Stimulated activated naive B cell treated with anti-CD40 and anti-IgM and Interleukin-4, amounts not matched to agents 10 μg/mL and 1 μg/mL and 100 μg/mL, for 72 hours (primary cell): ENCODE measurements at regions not wholly inside any gene's neighbourhood (a gene's known extent, or its start where the extent isn't known, plus 50 kb on each side); places are given as distances from the start of the nearest gene placed in this dataset.
"Not testable (repeated sequence)": the region's sequence is repeated elsewhere in the genome, so short reads cannot be mapped to it uniquely, and the experiment has no call there.

Source experiments
- ATAC-seq, 2 donors: fragments of 150-1000 bp; cut with Tn5 transposase; replicated peaks; 2 replicates each; pipeline ENCODE4 v1.10.0; 2021; ENCODE audit warnings: moderate library complexity in 1 of 2
- DNase-seq: peaks from one replicate; pipeline ENCODE4 v3.0.0; 2021
- H3K27ac Mint-ChIP-seq: one replicate; pipeline ENCODE4 v1.8.0; 2022; ENCODE audit warnings: mild to moderate bottlenecking, mixed read lengths
- H3K27me3 Mint-ChIP-seq, 2 donors: one replicate each; pipeline ENCODE4 v1.8.0; 2022; ENCODE audit warnings: mixed read lengths in 2 of 2
- H3K36me3 Mint-ChIP-seq, 2 donors: one replicate each; pipeline ENCODE4 v1.8.0; 2022; ENCODE audit warnings: mixed read lengths in 2 of 2, mild to moderate bottlenecking in 1 of 2
- H3K4me1 Mint-ChIP-seq, 2 donors: one replicate each; pipeline ENCODE4 v1.8.0; 2022; ENCODE audit warnings: mixed read lengths in 2 of 2, mild to moderate bottlenecking in 1 of 2
- H3K4me3 Mint-ChIP-seq, 2 donors: one replicate each; pipeline ENCODE4 v1.8.0; 2022; ENCODE audit warnings: mild to moderate bottlenecking in 2 of 2, mixed read lengths in 2 of 2, moderate library complexity in 1 of 2
- H3K9me3 Mint-ChIP-seq, 2 donors: one replicate each; pipeline ENCODE4 v1.8.0; 2022; ENCODE audit warnings: mixed read lengths in 2 of 2, mild to moderate bottlenecking in 1 of 2

GRCh38 chr6:159572439-159573110, 120.5 kb downstream of the SOD2 start:
- Mint-ChIP-seq H3K9me3 (peaks cover 13 to 20% of the 10 kb centered on the region in 2 donors), H3K27me3 (peaks cover 16 to 32% of the 10 kb centered on the region in 2 donors), H3K4me3 (no peak overlapping the region), H3K4me1 (no peaks in the 10 kb centered on the region), H3K27ac (peak overlapping the region; percentile 38), H3K36me3 (peaks cover 7 to 13% of the 10 kb centered on the region in 2 donors)
- DNase-seq (no peak), ATAC-seq (no peak)

GRCh38 chr6:159565181-159565710, 127.8 kb downstream of the SOD2 start:
- DNase-seq (no peak), ATAC-seq (no peak)
- peaks cover 12 to 13% of the 10 kb centered on the region in 2 donors for H3K9me3 Mint-ChIP-seq
- H3K27ac Mint-ChIP-seq: no peak overlapping the region
- H3K4me1 Mint-ChIP-seq: no peaks in the 10 kb centered on the region
- H3K27me3 Mint-ChIP-seq: peaks cover 0 to 15% of the 10 kb centered on the region in 2 donors
- H3K4me3 Mint-ChIP-seq: no peak overlapping the region
- H3K36me3 Mint-ChIP-seq: peaks cover 4 to 6% of the 10 kb centered on the region in 2 donors

- H3K27me3 Mint-ChIP-seq: peaks cover 0 to 10% of the 10 kb centered on the region in 2 donors
- H3K4me1 Mint-ChIP-seq: no peaks in the 10 kb centered on the region
- H3K9me3 Mint-ChIP-seq: peaks cover 4 to 6% of the 10 kb centered on the region in 2 donors
- DNase-seq: no peak
- no peaks in the 10 kb centered on the region for H3K36me3 Mint-ChIP-seq
- H3K27ac Mint-ChIP-seq: no peak overlapping the region
- ATAC-seq: no peak
- H3K4me3 Mint-ChIP-seq: no peak overlapping the region
Observed at GRCh38 chr6:159564456-159564855, 128.6 kb downstream of the SOD2 start.

- H3K36me3 Mint-ChIP-seq: no peaks in the 10 kb centered on the region
- peaks cover 13 to 15% of the 10 kb centered on the region in 2 donors for H3K27me3 Mint-ChIP-seq
- H3K4me1 Mint-ChIP-seq: no peaks in the 10 kb centered on the region
- no peak overlapping the region for H3K4me3 Mint-ChIP-seq
- H3K27ac Mint-ChIP-seq: no peak overlapping the region
- peaks cover 2 to 3% of the 10 kb centered on the region in 2 donors for H3K9me3 Mint-ChIP-seq
- ATAC-seq (no peak), DNase-seq (no peak)
Observed at GRCh38 chr6:159557031-159557430, 136.0 kb downstream of the SOD2 start.

- no peak overlapping the region for H3K4me3 Mint-ChIP-seq
- DNase-seq (no peak), ATAC-seq (no peak)
- H3K4me1 Mint-ChIP-seq: no peaks in the 10 kb centered on the region
- peaks cover 3 to 4% of the 10 kb centered on the region in 2 donors for H3K9me3 Mint-ChIP-seq
- peaks cover 19% of the 10 kb centered on the region in 2 donors for H3K27me3 Mint-ChIP-seq
- H3K36me3 Mint-ChIP-seq: no peaks in the 10 kb centered on the region
- H3K27ac Mint-ChIP-seq: no peak overlapping the region
Observed at GRCh38 chr6:159555082-159555875, 137.8 kb downstream of the SOD2 start.

- H3K27me3 Mint-ChIP-seq: peaks cover 0 to 4% of the 10 kb centered on the region in 2 donors
- H3K27ac Mint-ChIP-seq: no peak overlapping the region
- no peaks in the 10 kb centered on the region for H3K36me3 Mint-ChIP-seq
- H3K4me3 Mint-ChIP-seq: no peak overlapping the region
- H3K9me3 Mint-ChIP-seq: no peaks in the 10 kb centered on the region
- DNase-seq (no peak), ATAC-seq (no peak)
- H3K4me1 Mint-ChIP-seq: no peaks in the 10 kb centered on the region
Observed at GRCh38 chr6:159541296-159541695, 151.7 kb downstream of the SOD2 start.

GRCh38 chr6:159540883-159541282, 152.2 kb downstream of the SOD2 start:
- ATAC-seq (no peak), DNase-seq (no peak)
- Mint-ChIP-seq H3K4me1 (no peaks in the 10 kb centered on the region), H3K36me3 (no peaks in the 10 kb centered on the region), H3K27ac (no peak overlapping the region), H3K9me3 (no peaks in the 10 kb centered on the region), H3K27me3 (peaks cover 0 to 4% of the 10 kb centered on the region in 2 donors), H3K4me3 (no peak overlapping the region)

- Mint-ChIP-seq H3K27me3 (peaks cover 0 to 4% of the 10 kb centered on the region in 2 donors), H3K4me1 (no peaks in the 10 kb centered on the region), H3K4me3 (no peak overlapping the region), H3K9me3 (no peaks in the 10 kb centered on the region), H3K27ac (no peak overlapping the region), H3K36me3 (no peaks in the 10 kb centered on the region)
- DNase-seq (no peak), ATAC-seq (no peak)
Observed at GRCh38 chr6:159540152-159540551, 152.9 kb downstream of the SOD2 start.

GRCh38 chr6:159538031-159538430, 155.0 kb downstream of the SOD2 start:
- H3K9me3 Mint-ChIP-seq, H3K4me3 Mint-ChIP-seq, H3K27ac Mint-ChIP-seq, H3K4me1 Mint-ChIP-seq, ATAC-seq, H3K36me3 Mint-ChIP-seq, DNase-seq, H3K27me3 Mint-ChIP-seq: not testable (repeated sequence)

- H3K27me3 Mint-ChIP-seq: peaks cover 0 to 8% of the 10 kb centered on the region in 2 donors
- H3K9me3 Mint-ChIP-seq: no peaks in the 10 kb centered on the region
- H3K27ac Mint-ChIP-seq: no peak overlapping the region
- H3K36me3 Mint-ChIP-seq: no peaks in the 10 kb centered on the region
- no peak for ATAC-seq
- no peaks in the 10 kb centered on the region for H3K4me1 Mint-ChIP-seq
- no peak overlapping the region for H3K4me3 Mint-ChIP-seq
- DNase-seq: no peak
Observed at GRCh38 chr6:159535656-159536350, 157.2 kb downstream of the SOD2 start.

GRCh38 chr6:159533568-159533967, 159.5 kb downstream of the SOD2 start:
- ATAC-seq: peak in 1 of 2 donors; percentile 5
- Mint-ChIP-seq H3K4me1 (no peaks in the 10 kb centered on the region), H3K9me3 (no peaks in the 10 kb centered on the region), H3K4me3 (no peak overlapping the region), H3K27me3 (peaks cover 0 to 5% of the 10 kb centered on the region in 2 donors), H3K27ac (no peak overlapping the region), H3K36me3 (no peaks in the 10 kb centered on the region)
- DNase-seq: no peak

- H3K4me3 Mint-ChIP-seq: no peak overlapping the region
- H3K4me1 Mint-ChIP-seq: no peaks in the 10 kb centered on the region
- H3K9me3 Mint-ChIP-seq: no peaks in the 10 kb centered on the region
- H3K36me3 Mint-ChIP-seq: no peaks in the 10 kb centered on the region
- H3K27ac Mint-ChIP-seq: no peak overlapping the region
- peaks cover 0 to 5% of the 10 kb centered on the region in 2 donors for H3K27me3 Mint-ChIP-seq
- ATAC-seq: no peak
- no peak for DNase-seq
Observed at GRCh38 chr6:159533016-159533415, 160.0 kb downstream of the SOD2 start.

- DNase-seq: no peak
- no peaks in the 10 kb centered on the region for H3K36me3 Mint-ChIP-seq
- H3K27ac Mint-ChIP-seq: no peak overlapping the region
Observed at GRCh38 chr6:159532155-159532554, 160.9 kb downstream of the SOD2 start.

GRCh38 chr6:159529934-159530333, 163.1 kb downstream of the SOD2 start:
- Mint-ChIP-seq H3K27ac (no peak overlapping the region), H3K4me1 (no peaks in the 10 kb centered on the region), H3K9me3 (no peaks in the 10 kb centered on the region), H3K36me3 (no peaks in the 10 kb centered on the region), H3K27me3 (peaks cover 16 to 17% of the 10 kb centered on the region in 2 donors), H3K4me3 (no peak overlapping the region)
- ATAC-seq (no peak), DNase-seq (no peak)

More at GRCh38 chr6:159532155-159532554, 160.9 kb downstream of the SOD2 start:
- H3K4me1 Mint-ChIP-seq: no peaks in the 10 kb centered on the region
- no peak overlapping the region for H3K4me3 Mint-ChIP-seq
- no peaks in the 10 kb centered on the region for H3K9me3 Mint-ChIP-seq
- no peak for ATAC-seq
- H3K27me3 Mint-ChIP-seq: peaks cover 0 to 5% of the 10 kb centered on the region in 2 donors
